NOMO-1 treated with dmso at 0.1 percent for 144 hours (cell line): ENCODE measurements at regions not wholly inside any gene's neighbourhood (a gene's known extent, or its start where the extent isn't known, plus 50 kb on each side); places are given as distances from the start of the nearest gene placed in this dataset.

ENCODE experiments used
- DNase-seq: peaks from one replicate; lab custom pipeline; 2025; ENCODE audit not compliant: unreplicated experiment; lab: John Stamatoyannopoulos, UW

DNA sequence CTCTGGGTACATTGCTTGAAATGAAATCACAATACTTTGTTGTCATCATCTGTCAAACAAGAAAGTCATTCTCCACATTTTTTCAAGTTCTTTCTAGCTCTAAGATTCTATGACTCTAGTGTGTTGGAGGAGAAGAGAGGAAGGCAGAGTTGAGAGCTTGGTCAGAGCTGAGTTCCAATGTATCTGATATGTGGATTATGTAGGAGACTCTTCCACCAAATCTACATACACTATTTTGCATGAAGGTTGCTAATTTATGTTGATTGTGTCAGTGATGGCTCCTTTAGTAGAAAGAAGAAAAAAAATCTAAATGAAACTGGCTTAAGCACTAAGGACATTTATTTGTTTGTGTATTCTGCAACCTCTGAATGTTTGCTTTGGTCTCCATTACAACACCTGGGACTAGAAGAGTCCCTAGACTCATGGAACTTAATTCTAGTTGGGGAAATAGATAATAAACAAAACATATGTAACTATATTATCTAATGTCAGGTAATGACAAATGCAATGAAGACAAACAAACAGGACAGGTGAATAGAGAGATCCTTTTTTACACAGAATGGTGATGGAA is 691.9 kb downstream of the UQCRFS1 start:
- DNase-seq: no peak

GRCh38 chr19:28519952-28520861 is 692.7 kb downstream of the UQCRFS1 start:
- no peak for DNase-seq

DNA sequence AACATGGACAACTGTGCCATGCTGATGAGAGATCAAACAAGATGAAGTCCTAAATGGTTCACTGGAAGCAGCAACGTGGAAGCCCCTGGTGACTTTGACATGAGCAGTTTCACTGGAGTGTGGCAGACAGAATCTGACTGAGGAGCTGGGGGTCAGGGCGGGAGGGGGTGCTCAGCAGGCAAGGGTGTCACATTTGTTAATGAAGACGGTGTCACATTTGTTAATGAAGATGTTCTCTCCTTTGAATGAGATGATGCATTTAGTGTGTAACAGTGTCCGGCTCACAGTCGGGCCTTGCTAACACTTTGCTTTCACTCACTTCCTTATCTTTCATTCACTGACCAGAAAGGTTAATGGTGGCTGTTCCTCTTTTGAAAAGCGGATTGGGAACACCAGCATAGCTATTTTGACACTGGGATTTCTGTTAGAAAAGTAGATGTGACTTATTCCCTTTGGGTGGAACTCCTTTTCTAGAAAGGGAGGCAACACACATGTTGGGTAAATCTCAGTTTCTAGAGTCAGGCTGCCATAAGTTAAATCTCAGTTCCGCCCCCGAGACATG is 693.7 kb downstream of the UQCRFS1 start:
- no peak for DNase-seq

DNA sequence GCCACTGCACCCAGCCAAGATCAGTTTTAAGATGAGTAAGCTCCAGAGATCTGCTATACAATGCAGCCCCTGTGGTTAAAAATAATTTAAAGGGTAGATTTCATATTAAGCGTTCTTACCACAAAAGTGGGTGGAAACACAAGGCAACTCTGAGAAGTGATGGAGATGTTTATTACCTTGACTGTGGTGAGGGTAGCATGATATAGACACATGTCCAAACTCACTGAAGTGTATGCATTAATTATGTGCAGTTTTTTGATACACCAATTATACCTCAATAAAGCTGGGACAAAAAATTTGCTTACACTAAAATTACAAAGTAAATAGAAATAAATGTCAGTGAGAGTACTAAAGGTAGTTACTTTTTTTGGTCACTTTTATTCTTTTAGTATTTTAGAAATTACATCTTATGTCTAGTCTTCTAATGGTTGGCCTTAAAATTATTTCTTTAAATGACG is 696.5 kb downstream of the UQCRFS1 start:
- DNase-seq: no peak

DNA sequence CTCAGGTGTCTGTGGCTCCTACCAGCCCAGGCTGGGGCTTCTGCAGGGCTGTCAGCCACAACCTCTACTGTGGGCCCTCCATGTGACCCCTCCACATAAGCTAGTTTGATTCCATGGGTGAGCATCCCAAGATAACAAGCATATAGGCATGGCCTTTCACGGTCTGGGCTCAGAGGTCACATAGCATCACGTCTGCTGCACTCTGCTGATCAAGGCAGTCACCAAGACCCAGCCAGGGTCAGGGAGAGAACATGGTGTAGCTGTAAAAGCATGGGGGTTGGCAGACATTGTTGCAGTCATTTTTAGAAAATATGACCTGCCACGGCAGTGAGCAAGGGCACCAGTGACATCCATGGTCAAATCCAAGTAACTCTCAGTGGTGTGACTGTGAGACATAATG is 698.8 kb downstream of the UQCRFS1 start:
- DNase-seq: no peak

GRCh38 chr19:28511655-28512054 is 701.3 kb downstream of the UQCRFS1 start:
- DNase-seq: no peak

- DNase-seq: no peak
These were observed 703.7 kb downstream of the UQCRFS1 start for GRCh38 chr19:28509079-28509895.

- DNase-seq: no peak
These were observed 704.3 kb downstream of the UQCRFS1 start for GRCh38 chr19:28508666-28509065.

GRCh38 chr19:28505933-28506332 is 707.0 kb downstream of the UQCRFS1 start:
- no peak for DNase-seq

GRCh38 chr19:28505134-28505533 is 707.8 kb downstream of the UQCRFS1 start:
- DNase-seq: no peak

- DNase-seq: no peak
These were observed 708.2 kb downstream of the UQCRFS1 start for GRCh38 chr19:28504727-28505126.

DNA sequence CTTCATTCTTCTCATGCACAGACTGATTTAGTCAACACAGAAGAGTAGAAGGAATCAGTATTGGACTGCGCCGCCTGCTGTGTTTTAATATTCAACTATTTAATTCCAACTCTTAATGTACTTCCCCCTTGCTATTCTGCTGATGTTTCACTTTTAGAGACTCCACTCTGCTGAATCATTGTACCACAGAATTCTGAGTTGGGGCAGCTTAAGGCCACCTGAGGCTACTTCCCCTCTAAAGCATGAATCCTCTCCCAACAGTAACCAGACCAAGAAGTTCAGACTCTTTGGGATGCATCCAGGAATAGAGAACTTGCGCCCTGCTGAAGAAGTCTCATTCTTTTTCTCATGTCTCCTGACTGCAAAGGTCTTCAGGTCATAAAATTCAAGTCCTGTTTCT is 708.8 kb downstream of the UQCRFS1 start:
- no peak for DNase-seq

GRCh38 chr19:28502879-28503734 is 709.8 kb downstream of the UQCRFS1 start:
- no peak for DNase-seq

GRCh38 chr19:28501976-28502375 is 711.0 kb downstream of the UQCRFS1 start:
- no peak for DNase-seq

DNA sequence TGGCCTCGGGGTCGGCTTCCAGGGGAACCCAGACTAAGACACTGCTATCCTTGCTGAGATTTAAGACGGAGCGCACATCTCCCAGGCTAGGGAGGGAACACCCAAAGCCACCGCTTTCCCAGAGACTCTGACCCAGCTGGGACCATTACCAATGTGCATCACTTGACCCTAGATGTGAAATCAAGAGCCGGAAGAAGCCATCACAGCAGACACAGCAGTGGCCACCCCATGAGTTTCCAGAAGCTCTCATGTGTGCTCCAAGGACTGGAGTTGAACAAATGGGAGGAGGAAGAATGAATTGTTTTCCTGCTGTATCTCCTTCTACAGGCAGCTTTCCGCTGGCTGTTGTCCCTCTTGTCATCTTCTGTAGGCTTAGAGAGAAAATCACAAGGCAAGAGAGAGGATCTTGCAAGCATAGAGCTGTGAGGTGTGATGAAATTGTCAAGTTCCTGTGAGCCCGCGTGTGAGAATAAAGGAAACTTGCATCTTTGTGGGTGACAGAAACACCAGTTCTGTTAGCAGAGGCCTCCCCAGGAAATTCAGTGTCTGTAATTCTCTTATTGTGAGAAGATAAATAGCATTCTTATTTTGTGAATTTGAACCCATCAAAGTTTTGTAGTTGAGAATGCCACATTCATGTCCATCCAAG is 711.8 kb downstream of the UQCRFS1 start:
- no peak for DNase-seq

GRCh38 chr19:28500296-28500695 is 712.7 kb downstream of the UQCRFS1 start:
- no peak for DNase-seq

GRCh38 chr19:28498404-28498976 is 714.5 kb downstream of the UQCRFS1 start:
- DNase-seq: no peak

- no peak for DNase-seq
These were observed 715.1 kb downstream of the UQCRFS1 start for GRCh38 chr19:28497887-28498286.

DNA sequence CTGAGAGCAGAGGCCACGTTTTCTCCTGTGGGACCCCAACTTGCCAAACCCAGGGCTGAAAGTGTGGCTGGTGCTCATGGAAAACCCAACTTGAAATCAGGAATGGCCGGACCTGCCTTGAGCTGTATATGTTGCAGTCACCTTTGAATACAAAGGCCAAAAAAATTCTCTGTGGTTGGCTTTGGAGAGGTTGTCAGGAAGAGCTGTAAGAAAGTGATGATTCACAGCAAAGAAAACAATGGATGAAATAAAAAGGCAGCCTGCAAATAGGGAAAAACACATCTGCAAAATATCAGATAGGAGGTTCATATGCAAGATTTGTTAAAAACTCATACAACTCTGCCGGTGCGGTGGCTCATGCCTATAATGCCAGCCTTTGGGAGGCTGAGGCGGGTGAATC is 715.8 kb downstream of the UQCRFS1 start:
- no peak for DNase-seq

DNA sequence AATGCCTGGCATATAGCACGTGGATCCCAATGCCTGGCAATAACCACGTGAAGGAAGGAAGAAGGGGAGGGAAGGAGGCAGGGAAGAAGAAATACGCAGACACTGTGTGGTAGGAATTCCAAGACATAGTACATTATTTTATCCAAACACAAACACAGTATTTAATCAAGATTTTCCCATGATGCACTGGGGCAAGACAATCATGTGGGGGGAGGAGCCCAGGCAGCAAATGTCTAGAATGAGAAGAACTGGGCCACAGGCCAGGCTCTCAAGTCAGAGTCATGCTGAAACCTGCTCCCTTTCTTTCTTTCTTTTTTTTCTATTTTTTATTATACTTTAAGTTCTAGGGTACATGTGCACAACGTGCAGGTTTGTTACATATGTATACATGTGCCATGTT is 717.9 kb downstream of the UQCRFS1 start:
- DNase-seq: no peak
